HG03460 (cell line): ENCODE measurements at regions not wholly inside any gene's neighbourhood (a gene's known extent, or its start where the extent isn't known, plus 50 kb on each side); places are given as distances from the start of the nearest gene placed in this dataset.

Experiments used
- ATAC-seq: cut with Tn5 transposase; IDR thresholded peaks from one replicate; pipeline ENCODE4 v1.9.1; 2021; ENCODE audit not compliant: unreplicated experiment

DNA sequence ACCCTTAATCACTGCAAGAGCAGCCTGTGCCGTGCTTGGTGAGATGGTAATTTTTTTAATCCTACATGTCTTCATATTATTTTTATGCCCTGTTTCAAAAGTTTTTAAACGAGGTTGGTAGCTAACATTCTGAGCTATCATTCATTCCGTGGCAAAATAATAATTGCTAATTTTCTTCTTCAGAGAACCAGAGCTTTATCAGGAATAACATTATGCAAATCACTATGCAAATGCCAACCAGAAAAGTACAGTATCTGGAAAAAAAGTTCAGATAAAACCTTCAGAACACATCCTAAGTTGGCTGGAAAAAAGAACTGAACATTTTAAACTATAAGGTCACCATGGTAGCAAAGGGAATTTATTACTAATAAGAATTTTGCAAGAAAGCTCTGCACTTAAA, 165.1 kb upstream of the NABP1 start:
- no peak for ATAC-seq

DNA sequence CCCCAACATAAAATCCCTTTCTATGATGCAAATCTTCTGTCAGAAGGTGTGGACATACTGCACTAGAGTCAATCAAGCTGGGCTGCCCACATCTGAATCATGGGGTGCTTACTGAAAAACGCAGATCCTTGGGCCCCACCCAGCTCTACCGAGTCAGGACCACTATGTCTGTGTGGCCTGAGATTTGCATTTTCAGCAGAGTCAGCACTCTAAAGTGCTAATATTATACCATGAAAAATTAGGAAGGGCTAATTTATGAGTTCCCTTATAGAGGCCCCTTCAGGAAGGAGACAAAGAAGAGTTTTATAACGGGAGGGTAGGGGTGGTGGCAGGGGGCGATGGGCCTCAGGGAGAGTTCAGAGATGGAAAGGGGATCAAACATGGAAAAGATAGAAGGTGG, 163.3 kb upstream of the NABP1 start:
- no peak for ATAC-seq

DNA sequence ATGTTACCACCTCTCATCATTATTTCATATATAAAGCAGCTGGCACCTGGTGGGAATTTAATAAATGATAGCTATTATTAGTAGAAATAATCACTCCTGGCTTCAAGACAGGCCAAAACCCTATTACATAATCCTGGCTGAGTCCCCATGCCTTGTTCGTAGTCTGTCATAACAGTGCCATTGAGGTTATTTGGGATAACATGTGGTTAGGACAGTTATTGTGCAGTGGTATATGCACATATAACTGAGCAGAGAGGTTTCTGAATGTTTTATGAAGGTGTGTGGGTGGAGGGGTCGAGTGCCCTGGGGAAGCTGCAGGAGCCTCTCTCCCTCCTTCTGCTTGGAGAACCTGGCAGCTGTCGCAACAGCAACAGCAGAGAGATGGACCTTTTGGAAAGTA, 162.4 kb upstream of the NABP1 start:
- ATAC-seq = no peak

DNA sequence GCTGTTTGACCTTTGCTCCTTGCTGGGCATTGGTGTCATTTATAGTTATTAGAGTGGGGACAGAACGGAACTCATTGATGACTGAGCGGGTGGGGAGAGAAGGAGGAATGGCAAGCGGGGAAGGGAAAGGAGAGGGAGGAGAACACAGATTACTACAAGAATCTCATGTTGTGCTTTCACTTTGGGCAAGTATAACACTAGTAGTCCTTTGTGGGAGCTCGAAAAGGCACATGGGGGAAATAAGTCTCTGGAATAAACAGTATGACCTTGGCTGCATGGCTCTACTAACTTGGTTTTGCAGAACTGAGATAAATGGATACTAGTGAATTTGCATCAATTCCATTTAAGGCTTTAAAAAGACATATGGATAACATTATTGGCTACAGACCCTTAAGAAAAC, 161.7 kb upstream of the NABP1 start:
- ATAC-seq = no peak

DNA sequence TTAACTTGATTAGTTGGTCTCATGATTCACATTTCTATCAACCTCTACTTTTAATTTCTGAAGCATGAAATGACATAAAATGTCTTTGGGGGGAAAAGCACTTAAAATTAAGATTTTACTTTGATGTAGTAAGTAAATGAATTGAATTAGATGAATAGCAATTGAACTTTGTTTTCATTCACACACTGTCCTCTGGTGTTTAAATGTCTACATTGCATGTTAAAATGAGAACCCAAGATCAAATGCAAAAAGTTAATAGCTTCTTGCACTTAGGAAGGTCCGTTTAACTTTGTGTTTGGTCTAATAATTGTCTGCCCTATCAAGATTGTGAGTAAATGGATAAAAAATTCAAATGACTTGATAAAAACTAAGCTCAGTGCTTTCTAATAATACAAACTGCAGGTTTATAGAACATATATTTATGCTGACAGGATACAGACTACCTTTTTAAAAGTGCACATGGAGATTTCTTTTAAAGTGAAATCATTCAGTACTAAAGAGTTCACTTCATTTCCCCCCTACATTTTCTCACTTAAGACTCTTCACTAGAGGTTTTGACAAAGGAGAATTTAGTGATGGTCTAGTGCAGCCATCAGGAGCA, 156.2 kb upstream of the NABP1 start:
- ATAC-seq = no peak

DNA sequence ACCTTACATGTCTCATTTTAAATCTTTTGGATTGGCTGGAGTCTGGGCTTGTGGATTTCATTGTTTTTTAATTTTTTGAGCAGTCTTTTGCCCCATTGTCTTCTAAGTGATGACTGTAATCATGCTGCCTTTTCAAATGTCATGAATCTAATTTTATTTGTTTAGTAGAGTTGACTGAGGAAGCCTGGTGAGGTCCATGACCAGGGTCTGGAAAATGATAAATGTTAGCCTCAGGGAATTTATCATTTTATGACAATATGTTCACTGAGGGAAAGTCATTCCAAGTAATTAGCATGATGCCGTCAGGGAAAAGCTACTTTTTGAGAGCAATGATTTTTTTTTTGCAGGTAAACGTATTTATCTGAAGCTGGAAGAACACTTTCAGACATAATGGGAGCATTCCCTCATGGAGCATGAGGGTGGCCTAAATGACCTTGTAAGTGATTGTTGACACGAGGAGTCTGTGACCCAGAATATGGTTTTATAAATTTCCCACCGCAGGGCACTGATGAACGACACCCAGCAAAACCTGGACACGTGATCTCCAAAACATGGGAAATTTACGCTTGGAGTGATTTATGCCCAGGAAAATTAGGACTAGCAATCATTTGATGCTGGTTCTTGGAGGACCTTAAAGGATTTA, 155.3 kb upstream of the NABP1 start:
- no peak for ATAC-seq

DNA sequence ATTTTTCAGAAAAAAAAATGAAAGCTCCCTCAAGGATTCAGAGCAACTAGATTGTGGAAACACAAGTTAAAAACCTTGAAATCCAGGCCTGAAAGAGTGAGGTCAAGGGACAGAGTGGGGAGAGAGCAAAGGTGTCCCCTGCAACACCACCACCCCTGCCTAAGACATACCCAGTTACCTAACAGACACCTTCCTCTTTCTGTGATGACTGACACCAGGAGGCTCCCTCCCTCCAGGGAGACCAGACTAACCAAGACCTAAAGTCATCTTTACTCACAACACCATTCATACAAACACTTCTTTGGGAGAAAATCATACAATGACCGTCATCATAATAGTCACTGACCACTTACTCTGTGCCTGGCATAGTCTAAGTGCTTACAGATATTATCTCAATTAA, 151.8 kb upstream of the NABP1 start:
- ATAC-seq = no peak

DNA sequence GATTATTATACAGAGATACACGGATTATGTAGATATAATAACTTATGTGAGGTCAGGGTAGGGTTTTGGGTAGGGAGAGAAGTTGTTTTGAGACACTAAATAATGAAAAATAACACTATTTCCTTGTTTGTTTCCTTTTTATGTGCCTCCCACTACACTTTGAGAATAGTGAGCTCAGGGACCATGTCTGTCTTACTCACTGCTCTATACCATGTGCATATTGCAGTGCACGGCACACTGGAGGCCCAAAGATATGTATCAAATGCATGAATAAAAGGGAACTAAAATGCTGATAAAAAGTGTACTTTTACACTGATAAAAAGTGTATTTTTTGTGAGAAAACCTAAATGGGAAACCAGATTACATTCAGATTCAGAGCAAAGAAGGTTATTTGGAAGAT, 151.4 kb upstream of the NABP1 start:
- ATAC-seq = no peak

DNA sequence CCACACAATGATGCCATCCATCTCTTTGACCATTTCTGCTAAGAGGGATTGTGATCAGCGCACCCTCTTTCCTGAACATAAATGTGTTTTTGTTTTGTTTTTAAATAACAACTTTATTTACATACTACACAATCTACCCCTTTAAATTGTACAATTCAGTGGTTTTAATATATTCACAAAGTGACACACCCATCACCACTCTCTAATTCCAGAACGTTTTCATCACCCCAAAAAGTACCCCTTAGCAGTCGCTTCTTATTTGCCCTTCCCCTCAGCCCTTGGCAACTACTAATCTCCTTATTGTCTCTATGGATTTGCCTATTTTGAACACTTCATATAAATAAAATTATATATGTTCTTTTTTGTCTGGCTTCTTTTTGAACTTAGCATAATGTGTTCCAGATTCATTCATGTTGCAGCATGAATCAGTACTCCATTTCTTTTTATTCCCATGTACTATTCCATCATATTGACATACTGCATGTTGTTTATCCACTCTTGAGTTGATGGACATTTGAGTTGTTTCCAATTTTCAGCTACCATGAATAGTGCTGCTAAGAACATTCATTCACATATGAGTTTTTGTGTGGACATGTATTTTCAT, 150.9 kb upstream of the NABP1 start:
- ATAC-seq = no peak

DNA sequence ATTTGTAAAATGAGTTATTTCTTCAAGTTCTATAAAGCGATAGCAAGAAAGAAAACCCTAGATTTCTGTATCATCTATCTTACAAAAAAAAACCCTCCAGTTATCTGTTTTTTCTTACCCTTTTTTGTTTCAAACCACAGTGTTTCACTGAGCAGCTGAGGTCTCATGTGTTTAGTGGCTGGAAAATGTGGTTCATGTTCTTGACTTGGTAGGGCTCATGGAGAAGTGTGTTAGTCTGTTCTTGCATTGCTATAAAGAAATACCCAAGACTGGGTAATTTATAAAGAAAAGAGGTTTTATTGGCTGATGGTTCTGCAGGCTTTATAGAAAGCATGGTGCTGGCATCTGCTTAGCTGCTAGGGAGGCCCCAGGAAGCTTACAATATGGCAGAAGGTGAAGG, 147.3 kb upstream of the NABP1 start:
- no peak for ATAC-seq

DNA sequence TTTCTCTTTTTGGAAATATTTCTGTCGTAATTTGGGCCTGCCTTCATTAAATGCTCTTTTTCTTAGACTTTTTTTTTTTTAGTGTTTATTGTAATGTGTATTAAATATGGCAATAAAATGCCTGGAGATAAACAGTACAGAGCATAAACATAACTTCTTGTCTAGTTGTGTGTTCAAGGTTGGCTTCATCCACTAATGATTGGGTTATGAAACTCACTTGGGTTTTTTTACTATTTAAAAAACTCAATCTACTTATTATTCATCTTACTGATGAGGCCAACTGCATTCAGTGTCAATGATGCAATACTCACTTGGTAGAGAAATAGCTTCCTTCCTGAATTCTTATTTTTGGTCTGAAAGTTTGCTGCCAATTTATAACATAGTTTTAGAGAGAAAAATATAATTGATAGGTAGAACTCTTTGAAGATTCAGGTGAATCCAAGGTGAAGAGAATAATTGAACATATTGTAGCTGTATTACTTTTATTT, 144.2 kb upstream of the NABP1 start:
- no peak for ATAC-seq

DNA sequence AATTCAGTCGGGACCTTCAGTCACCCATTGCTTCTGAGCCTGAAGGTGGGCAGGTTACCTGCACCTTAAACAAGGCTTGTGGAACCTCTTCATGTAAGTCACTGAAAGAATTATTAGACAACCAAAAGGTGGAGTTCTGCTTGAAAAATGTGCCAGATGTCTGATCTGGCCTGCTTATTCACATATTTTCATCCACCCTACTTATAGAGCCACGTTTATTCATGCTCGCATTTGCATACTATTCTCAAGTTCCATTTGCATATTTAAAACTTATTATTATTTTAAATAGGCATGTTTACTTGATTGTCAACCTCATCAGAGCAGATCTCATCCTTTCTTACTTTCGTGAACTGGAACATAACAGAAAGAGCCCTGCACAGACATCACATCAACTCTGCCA, 140.0 kb upstream of the NABP1 start:
- no peak for ATAC-seq

DNA sequence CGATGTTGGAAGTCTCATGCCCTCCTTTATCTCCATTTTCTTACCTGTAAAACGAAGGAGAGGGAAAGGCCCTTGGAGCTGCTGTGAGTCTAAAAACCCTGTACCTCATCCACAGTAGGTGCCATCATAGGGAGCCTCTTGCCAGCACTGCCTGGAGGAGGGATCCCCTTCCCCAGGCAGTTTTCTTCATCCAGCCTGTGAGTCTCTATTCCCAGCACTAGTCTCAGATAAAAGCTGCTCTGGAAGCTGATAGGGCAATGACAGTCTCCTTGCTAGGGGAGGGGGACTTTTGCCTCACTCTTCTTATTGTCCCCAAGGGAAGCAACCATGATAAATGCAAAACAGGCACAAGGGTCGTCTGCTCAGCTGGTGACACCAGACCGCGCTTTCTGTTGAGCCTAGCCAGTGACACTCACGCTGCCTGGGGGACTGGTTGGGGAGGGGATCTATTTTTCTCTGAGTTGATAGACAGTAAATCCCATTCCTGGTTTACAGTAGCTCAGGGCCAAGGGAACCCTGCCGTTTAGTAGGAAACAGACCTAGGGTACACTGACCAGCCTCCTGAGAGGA, 139.5 kb upstream of the NABP1 start:
- ATAC-seq = no peak

DNA sequence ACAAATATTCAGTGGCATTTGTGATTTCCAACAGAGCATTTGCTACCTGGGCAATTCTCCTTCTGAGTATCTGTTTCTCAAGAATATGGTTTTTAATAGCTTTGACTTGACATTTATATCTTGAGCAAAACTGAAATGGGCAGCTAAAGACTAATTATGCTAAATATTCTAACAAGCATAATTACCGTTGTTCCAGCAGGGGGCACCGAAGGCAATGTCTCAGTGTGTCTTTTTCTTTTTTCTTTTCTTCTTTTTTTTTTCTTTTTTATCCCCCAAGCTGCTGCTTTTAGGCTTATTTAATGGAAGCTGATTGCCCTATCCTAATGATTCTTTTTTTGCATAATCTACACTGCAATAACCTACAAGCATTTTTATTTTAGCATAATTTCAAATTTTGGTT, 138.9 kb upstream of the NABP1 start:
- no peak for ATAC-seq

DNA sequence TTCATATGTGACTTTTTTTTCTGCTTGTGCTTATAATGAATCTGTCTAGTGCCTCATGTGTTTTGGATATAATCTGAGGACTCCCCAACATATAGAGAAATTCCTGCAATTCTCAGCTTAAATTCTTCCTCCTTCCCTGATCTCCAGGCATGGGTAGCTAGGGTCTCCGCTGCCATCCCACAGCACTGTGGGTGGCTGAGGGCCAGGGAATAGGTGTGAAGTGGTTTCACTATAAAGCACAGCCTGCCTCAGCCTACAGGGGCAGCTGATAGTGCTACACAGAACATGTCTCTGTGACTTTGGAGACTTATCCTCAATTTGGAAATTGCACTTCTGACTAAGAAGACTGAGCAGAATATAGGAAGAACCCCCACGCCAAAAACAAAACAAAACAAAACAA, 137.3 kb upstream of the NABP1 start:
- ATAC-seq = no peak

DNA sequence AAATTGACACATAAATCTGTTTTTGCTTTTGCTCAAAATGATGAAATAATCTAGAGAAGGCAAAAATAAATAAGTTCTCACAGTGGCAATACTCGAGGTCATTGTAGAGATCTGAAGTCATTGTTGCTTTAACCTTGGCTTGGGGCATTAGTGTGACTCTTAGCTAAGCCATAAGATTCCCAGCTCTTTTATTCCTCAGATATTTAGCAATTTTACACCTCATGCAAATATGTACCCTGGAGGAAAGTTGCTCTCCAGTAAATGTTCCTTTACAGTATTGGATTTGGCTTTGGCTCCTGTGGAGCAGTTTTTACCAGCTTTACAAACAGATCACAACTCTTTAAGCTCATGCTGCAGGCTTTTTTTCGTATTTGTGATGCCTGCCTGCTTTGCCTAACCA, 134.2 kb upstream of the NABP1 start:
- ATAC-seq = no peak

DNA sequence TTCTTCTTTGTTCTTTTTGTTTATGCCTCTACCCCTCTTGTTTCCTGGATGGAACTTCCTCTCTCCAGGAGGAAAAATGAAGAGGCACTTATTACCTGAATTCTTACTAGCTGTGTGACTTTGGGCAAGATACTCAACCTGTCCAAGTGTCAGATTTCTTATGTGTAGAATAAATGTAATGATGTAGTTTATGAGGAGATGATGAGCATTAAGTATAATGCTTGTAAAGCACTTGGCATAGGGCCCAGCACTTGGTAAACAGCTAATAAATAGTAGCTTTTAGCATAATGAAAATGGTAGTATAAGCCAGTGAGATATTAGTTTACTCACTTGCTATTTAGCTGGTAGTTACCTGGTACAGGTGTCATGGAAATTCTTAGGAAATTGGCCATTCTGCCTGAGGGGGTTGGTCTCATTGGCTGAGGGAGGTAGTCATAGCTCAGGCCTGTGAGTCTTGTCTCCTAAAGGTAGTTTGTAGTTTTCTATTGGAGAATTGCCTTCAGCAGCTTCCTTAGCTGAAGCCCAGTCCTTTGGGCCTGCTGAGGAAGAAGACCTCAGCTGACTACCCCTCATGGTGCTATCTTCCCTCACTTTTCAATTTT, 133.4 kb upstream of the NABP1 start:
- ATAC-seq = no peak

DNA sequence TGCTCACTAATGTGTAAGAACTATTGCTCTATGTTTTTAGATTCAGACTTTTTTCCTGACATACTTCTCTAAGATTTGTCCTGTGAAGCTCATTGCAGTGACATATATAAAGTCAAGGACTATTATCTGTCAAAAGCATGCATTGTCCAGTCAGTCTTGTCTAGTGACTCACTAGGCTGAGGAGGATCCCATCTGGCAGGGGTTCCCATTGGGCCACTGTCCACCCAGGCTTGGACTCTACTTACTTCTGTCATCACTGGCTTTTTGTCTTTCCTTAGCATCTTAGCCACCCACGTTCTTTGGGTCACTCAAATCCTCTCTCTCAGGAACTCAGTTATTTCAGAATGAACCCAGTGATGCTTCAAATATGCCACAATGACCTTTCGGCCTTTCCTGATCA, 132.6 kb upstream of the NABP1 start:
- no peak for ATAC-seq

DNA sequence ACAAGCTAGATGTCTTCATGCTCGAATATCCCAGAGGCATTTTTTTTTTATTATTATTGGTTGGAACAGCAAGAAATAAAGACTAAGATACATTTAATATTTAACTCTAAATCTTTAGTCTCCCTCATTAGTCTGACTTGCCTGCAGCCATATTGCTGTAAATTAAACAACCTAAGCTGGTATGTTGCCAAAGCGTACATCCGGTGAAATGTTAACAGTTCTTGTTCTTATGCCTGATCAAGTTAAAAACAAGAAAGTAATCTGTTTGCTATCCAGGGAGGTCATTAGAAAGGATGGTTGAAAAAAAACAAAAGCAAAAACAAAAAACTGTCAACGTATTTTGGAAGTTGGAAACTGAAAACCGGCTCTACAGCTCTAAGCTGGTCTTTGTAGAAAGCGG, 125.9 kb upstream of the NABP1 start:
- ATAC-seq = no peak

DNA sequence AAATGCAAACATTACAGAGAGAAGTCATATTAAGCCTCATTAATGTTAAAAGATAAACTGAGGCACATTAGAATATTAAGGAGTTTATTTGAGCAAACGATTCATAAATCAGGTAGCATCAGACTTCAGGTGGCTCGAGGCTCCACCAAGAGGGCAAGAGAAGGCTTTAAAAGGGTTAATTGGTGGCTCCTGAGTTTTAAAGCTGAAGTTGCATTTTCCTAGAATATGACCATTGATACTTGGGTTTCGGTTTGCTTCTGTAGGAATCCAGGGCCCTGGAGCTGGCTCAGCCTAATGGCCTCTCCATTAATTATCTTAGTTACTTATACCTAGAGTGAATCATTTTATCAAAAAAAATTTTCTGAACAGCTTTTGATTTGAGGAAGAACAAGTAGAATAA, 123.7 kb upstream of the NABP1 start:
- no peak for ATAC-seq

DNA sequence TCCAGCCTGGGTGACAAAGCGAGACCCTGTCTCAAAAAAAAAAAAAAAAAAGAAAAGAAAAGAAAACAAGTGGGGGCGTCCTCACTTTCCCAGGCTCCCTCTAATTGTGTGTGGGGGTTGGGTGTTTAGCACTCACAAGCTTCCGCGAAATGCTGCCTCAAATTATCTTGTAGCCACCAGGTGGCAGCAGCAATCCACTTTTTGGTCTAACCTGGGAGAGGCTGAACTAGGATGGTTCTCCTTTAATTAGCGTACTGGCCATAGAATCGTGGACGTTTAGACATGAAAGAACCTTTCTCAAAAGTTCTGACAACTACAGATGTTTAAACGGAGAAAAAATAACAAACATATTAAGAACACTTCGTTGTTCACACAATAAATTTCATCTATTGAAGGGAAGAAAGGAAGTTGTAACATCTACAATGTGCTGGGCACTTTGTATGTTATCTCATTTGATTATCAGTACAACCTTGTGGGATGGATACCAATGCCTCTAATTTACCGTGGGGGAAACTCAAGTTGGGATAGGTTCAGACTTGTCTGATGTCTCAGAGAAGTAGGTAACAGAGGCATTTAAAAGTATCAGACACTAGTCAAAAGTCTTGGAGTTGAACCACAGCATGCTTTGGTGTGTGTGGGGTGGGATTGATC, 122.7 kb upstream of the NABP1 start:
- ATAC-seq = peak; percentile 95

DNA sequence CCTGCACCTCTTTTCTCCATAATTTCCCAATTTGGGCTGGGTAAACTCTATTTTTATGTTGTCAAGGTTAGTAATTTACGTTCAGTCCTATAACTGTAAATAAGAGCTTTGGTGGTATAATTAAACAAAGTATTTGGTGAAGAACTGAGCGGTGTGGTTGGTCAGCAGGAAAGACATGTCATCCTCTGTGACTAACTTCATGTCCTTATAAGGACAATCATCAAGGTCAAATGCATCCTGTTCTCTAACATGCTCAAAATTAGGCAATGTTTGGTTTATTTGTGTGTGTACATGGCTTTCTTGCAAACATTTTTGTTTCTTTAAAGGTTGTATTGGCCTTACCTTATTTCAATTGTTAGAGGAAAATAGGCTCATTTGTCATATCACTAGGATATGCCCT, 121.5 kb upstream of the NABP1 start:
- ATAC-seq = no peak
